Heart left ventricle (tissue), 16 donors: ENCODE measurements at regions not wholly inside any gene's neighbourhood (a gene's known extent, or its start where the extent isn't known, plus 50 kb on each side); places are given as distances from the start of the nearest gene placed in this dataset.

Experiments used
- ATAC-seq, 4 donors: fragments of 200-7000 bp; cut with Tn5 transposase; one replicate each; pipeline ENCODE4 v1.9.1; 2020 to 2022; ENCODE audit warnings: moderate library complexity in 4 of 4, mild to moderate bottlenecking in 3 of 4, moderate number of reproducible peaks in 1 of 4
- DNase-seq, 5 donors: peaks; one replicate each; pipeline ENCODE4 v3.0.0-alpha.2; 2020
- H3K27ac ChIP-seq, 12 donors: fragments of 200-600 bp; sonication (generic) in 4 of 12; one replicate each; pipeline versions ENCODE4 v1.5.0 to v1.8.0; 2016 to 2022; ENCODE audit warnings: mild to moderate bottlenecking in 2 of 12
- H3K27me3 ChIP-seq, 9 donors: fragments of 200-600 bp; sonication (generic) in 2 of 9; one replicate each; pipeline versions ENCODE4 v1.5.1 to v1.8.0; 2016 to 2022; ENCODE audit warnings: mild to moderate bottlenecking in 3 of 9
- H3K36me3 ChIP-seq, 9 donors: fragments of 200-600 bp; sonication (generic) in 2 of 9; one replicate each; pipeline versions ENCODE4 v1.5.0 to v1.8.0; 2018 to 2022; ENCODE audit warnings: mild to moderate bottlenecking in 2 of 9
- H3K4me1 ChIP-seq, 12 donors: fragments of 200-600 bp; sonication (generic) in 4 of 12; one replicate each; pipeline versions ENCODE4 v1.5.0 to v1.8.0; 2016 to 2022; ENCODE audit warnings: mild to moderate bottlenecking in 3 of 12
- H3K4me3 ChIP-seq, 12 donors: fragments of 200-600 bp; sonication (generic) in 4 of 12; one replicate each; pipeline versions ENCODE4 v1.5.0 to v1.8.0; 2017 to 2022; ENCODE audit warnings: mild to moderate bottlenecking in 9 of 12, moderate library complexity in 4 of 12
- H3K9me3 ChIP-seq, 12 donors: fragments of 200-600 bp; sonication (generic) in 4 of 12; one replicate each; pipeline versions ENCODE4 v1.5.0 to v1.8.0; 2016 to 2022; ENCODE audit warnings: mild to moderate bottlenecking in 1 of 12
- CTCF ChIP-seq, 12 donors: fragments of 200-600 bp; sonication (generic) in 4 of 12; IDR thresholded peaks; one replicate each; pipeline versions ENCODE4 v1.5.0 to v1.8.0; 2018 to 2022; ENCODE audit warnings: antibody characterized with exemption in 12 of 12, mild to moderate bottlenecking in 5 of 12
- POLR2A ChIP-seq, 2 donors: fragments of 450-650 bp; IDR thresholded peaks; one replicate each; pipeline ENCODE4 v1.6.1; 2017; ENCODE audit warnings: antibody characterized with exemption in 2 of 2, mild to moderate bottlenecking in 2 of 2, moderate library complexity in 2 of 2
- WGBS, 4 donors: extraction: QIAGEN DNeasy Blood & Tissue Kit in 2 of 4; methylation state at CpG; one replicate each; pipeline versions ENCODE4 v1.1.5 to v1.1.7; 2013 to 2018; 5-methylcytosine and 5-hydroxymethylcytosine counted together
- intact Hi-C, 10 donors: fragments of 100-400 bp; cut with DNase I; formaldehyde crosslinking; loops; one replicate each; pipeline versions ENCODE4 v1.11.1 to v1.14.2; 2022
- donor health status: ischemic (EF 13 %, LVEDD 7.1; RV severe dilation, severe dysfunction).
- donor health status: healthy with polysubstance abuse.
- donor health status: DM: no; HTN: yes; CAD: no.
- donor health status: DM: no; HTN: no; CAD: no.
- donor health status: ischemic (EF 25% LVEDD 6.9; RV normal size, moderate dysfunction).
- donor health status: ischemic (EF 25% LVEDD 5.7; RV mildly dilated, moderate dysfunction).
- donor health status: healthy.
- donor health status: DM: yes; HTN: yes; CAD: no.
- donor health status: ischemic (EF 35%, LVEDD 5.7; RV mildly dilated, moderate dysfunction).
- donor health status: nonischemic (EF 11% LVEDD 7.7; RV severe dilation, severe dysfunction).
- donor health status: DM: yes; HTN: yes; CAD: no.
- donor health status: PGD.
- donor health status: ischemic (EF 29% LVEDD 5.4; RV normal size, mild dysfunction).
- donor health status: nonischemic (EF 23%, LVEDD 6.1; RV moderate dilation, normal function).

- TF ChIP-seq POLR2A (IDR thresholded peaks at IDR 0.05) (no peak), CTCF (IDR thresholded peaks at IDR 0.05) (no peak)
- no peak overlapping the region for H3K4me3 ChIP-seq
- no peak for ATAC-seq
- 80 to 85% (median 82%) methylated on average over 2 of the region's 2 CpGs for WGBS, 4 donors
- no peak for DNase-seq
- H3K36me3 ChIP-seq = no peaks in the 10 kb centered on the region
- intact Hi-C loops = no loop called here
- no peaks in the 10 kb centered on the region for H3K9me3 ChIP-seq
- no peaks in the 10 kb centered on the region for H3K4me1 ChIP-seq
- H3K27me3 ChIP-seq = no peaks in the 10 kb centered on the region
- no peak overlapping the region for H3K27ac ChIP-seq
Observed at GRCh38 chr13:89307278-89307677, 1636.1 kb downstream of the SLITRK5 start.

GRCh38 chr13:89310943-89311672 lies 1639.9 kb downstream of the SLITRK5 start:
- DNase-seq = no peak
- WGBS, 4 donors = 74 to 82% (median 77%) methylated on average over 4 of the region's 4 CpGs
- TF ChIP-seq CTCF (IDR thresholded peaks at IDR 0.05) = no peak
- no peak for TF ChIP-seq POLR2A (IDR thresholded peaks at IDR 0.05)
- intact Hi-C loops = no loop called here
- Histone ChIP-seq H3K36me3 (no peaks in the 10 kb centered on the region), H3K9me3 (peaks cover 0 to 4% (median 0%) of the 10 kb centered on the region in 12 donors), H3K4me1 (no peaks in the 10 kb centered on the region), H3K4me3 (no peak overlapping the region), H3K27me3 (no peaks in the 10 kb centered on the region), H3K27ac (no peak overlapping the region)
- ATAC-seq = no peak

GRCh38 chr13:89315287-89315686 lies 1644.1 kb downstream of the SLITRK5 start:
- no peak for ATAC-seq
- no peak overlapping the region for H3K27ac ChIP-seq
- no peak for TF ChIP-seq POLR2A (IDR thresholded peaks at IDR 0.05)
- TF ChIP-seq CTCF (IDR thresholded peaks at IDR 0.05) = no peak
- intact Hi-C loops = no loop called here
- no peaks in the 10 kb centered on the region for H3K36me3 ChIP-seq
- no peak overlapping the region for H3K4me3 ChIP-seq
- H3K27me3 ChIP-seq = no peaks in the 10 kb centered on the region
- H3K9me3 ChIP-seq = peaks cover 0 to 4% (median 0%) of the 10 kb centered on the region in 12 donors
- no peaks in the 10 kb centered on the region for H3K4me1 ChIP-seq
- WGBS, 4 donors = 16 to 46% (median 28%) methylated on average over 1 of the region's 1 CpG
- no peak for DNase-seq

- 64 to 72% (median 68%) methylated on average over 5 of the region's 5 CpGs for WGBS, 4 donors
- Histone ChIP-seq H3K27ac (no peak overlapping the region), H3K36me3 (no peaks in the 10 kb centered on the region), H3K27me3 (no peaks in the 10 kb centered on the region), H3K4me1 (no peaks in the 10 kb centered on the region), H3K4me3 (no peak overlapping the region), H3K9me3 (peaks cover 0 to 3% (median 0%) of the 10 kb centered on the region in 12 donors)
- DNase-seq = no peak
- ATAC-seq = no peak
- TF ChIP-seq CTCF (IDR thresholded peaks at IDR 0.05) (no peak), POLR2A (IDR thresholded peaks at IDR 0.05) (no peak)
- intact Hi-C loops = no loop called here
Observed at GRCh38 chr13:89322466-89322865, 1651.3 kb downstream of the SLITRK5 start.
